Right lobe of liver (tissue), 6 donors: ENCODE measurements at regions not wholly inside any gene's neighbourhood (a gene's known extent, or its start where the extent isn't known, plus 50 kb on each side); places are given as distances from the start of the nearest gene placed in this dataset.

Source experiments
- ATAC-seq, 4 donors: fragments of 200-7000 bp; cut with Tn5 transposase; one replicate each; pipeline ENCODE4 v1.9.1; 2020; ENCODE audit warnings: mild to moderate bottlenecking in 4 of 4, moderate library complexity in 4 of 4
- DNase-seq, 3 donors: peaks; one replicate each; pipeline ENCODE4 v3.0.0-alpha.2; 2020
- H3K27ac ChIP-seq, 3 donors: fragments of 200-600 bp; one replicate each; pipeline ENCODE4 v1.8.0; 2022
- H3K27me3 ChIP-seq, 2 donors: fragments of 200-600 bp; one replicate each; pipeline ENCODE4 v1.8.0; 2022
- H3K36me3 ChIP-seq, 4 donors: fragments of 200-600 bp; sonication (generic) in 1 of 4; one replicate each; pipeline versions ENCODE4 v1.5.1 to v1.8.0; 2017 to 2022; ENCODE audit warnings: control low read depth in 1 of 4
- H3K4me1 ChIP-seq, 4 donors: fragments of 200-600 bp; sonication (generic) in 1 of 4; one replicate each; pipeline versions ENCODE4 v1.5.1 to v1.8.0; 2017 to 2022; ENCODE audit warnings: control low read depth in 1 of 4
- H3K4me3 ChIP-seq, 3 donors: fragments of 200-600 bp; one replicate each; pipeline ENCODE4 v1.8.0; 2022
- H3K9me3 ChIP-seq, 4 donors: fragments of 200-600 bp; sonication (generic) in 1 of 4; one replicate each; pipeline versions ENCODE4 v1.5.1 to v1.8.0; 2017 to 2022; ENCODE audit warnings: control low read depth in 1 of 4
- CTCF ChIP-seq, 4 donors: fragments of 200-600 bp in 3 of 4; fragments of 450-650 bp in 1 of 4; IDR thresholded peaks; one replicate each; pipeline versions ENCODE4 v1.5.1 to v1.8.0; 2016 to 2022; ENCODE audit warnings: antibody characterized with exemption in 4 of 4, mild to moderate bottlenecking in 2 of 4
- POLR2A ChIP-seq: fragments of 450-650 bp; IDR thresholded peaks from one replicate; pipeline ENCODE4 v1.6.1; 2017; ENCODE audit warnings: antibody characterized with exemption, mild to moderate bottlenecking
- WGBS: methylation state at CpG from one replicate; pipeline ENCODE4 v1.1.6; 2018; ENCODE audit warnings: low coverage, low lambda C conversion rate; ENCODE audit not compliant: insufficient coverage; ENCODE audit errors: missing lambda C conversion rate; 5-methylcytosine and 5-hydroxymethylcytosine counted together
- intact Hi-C, 2 donors: fragments of 100-400 bp; cut with DNase I; formaldehyde crosslinking; loops; one replicate each; pipeline versions ENCODE4 v1.11.2 to v1.14.1; 2022
- donor health status: DM: no; HTN: yes; CAD: no.
- donor health status: DM: no; HTN: no; CAD: no.
- donor health status: DM: no; HTN: no; CAD: no.
- donor health status: DM: no; HTN: yes; CAD: no.
- donor health status: DM: no; HTN: yes; CAD: no.

- TF ChIP-seq POLR2A (no peak), CTCF (IDR thresholded peaks at IDR 0.05) (no peak)
- no peak overlapping the region for H3K27ac ChIP-seq
- no peak overlapping the region for H3K4me3 ChIP-seq
- DNase-seq, result no peak
- H3K27me3 ChIP-seq, result peaks cover 0 to 3% of the 10 kb centered on the region in 2 donors
- WGBS, result 71% methylated on average over 8 of the region's 8 CpGs
- no peaks in the 10 kb centered on the region for H3K9me3 ChIP-seq
- ATAC-seq, result no peak
- no peaks in the 10 kb centered on the region for H3K4me1 ChIP-seq
- intact Hi-C loops, result no loop called here
- H3K36me3 ChIP-seq, result no peaks in the 10 kb centered on the region
Measured at GRCh38 chr10:42938351-42938750, 138.5 kb upstream of the RET start.

GRCh38 chr10:42939237-42939636 lies 137.6 kb upstream of the RET start:
- no peaks in the 10 kb centered on the region for H3K9me3 ChIP-seq
- 79% methylated on average over 8 of the region's 11 CpGs for WGBS
- intact Hi-C loops, result no loop called here
- ATAC-seq, result no peak
- H3K36me3 ChIP-seq, result no peaks in the 10 kb centered on the region
- no peak for DNase-seq
- no peaks in the 10 kb centered on the region for H3K27me3 ChIP-seq
- no peak overlapping the region for H3K4me3 ChIP-seq
- H3K27ac ChIP-seq, result no peak overlapping the region
- no peak for TF ChIP-seq CTCF (IDR thresholded peaks at IDR 0.05)
- no peak for TF ChIP-seq POLR2A
- H3K4me1 ChIP-seq, result no peaks in the 10 kb centered on the region

- Histone ChIP-seq H3K27me3 (no peaks in the 10 kb centered on the region), H3K4me1 (no peaks in the 10 kb centered on the region), H3K9me3 (no peaks in the 10 kb centered on the region), H3K4me3 (no peak overlapping the region), H3K36me3 (no peaks in the 10 kb centered on the region), H3K27ac (no peak overlapping the region)
- WGBS, result 68% methylated on average over 3 of the region's 15 CpGs
- no peak for ATAC-seq
- TF ChIP-seq POLR2A (no peak), CTCF (IDR thresholded peaks at IDR 0.05) (no peak)
- no peak for DNase-seq
- intact Hi-C loops, result no loop called here
Measured at GRCh38 chr10:42939685-42940366, 137.0 kb upstream of the RET start.

GRCh38 chr10:42940487-42941294 lies 136.2 kb upstream of the RET start:
- Histone ChIP-seq H3K27me3 (no peaks in the 10 kb centered on the region), H3K36me3 (no peaks in the 10 kb centered on the region), H3K9me3 (no peaks in the 10 kb centered on the region), H3K27ac (no peak overlapping the region), H3K4me1 (no peaks in the 10 kb centered on the region), H3K4me3 (no peak overlapping the region)
- TF ChIP-seq POLR2A, result no peak
- DNase-seq, result no peak
- 28% methylated on average over 3 of the region's 25 CpGs for WGBS
- ATAC-seq, result no peak
- intact Hi-C loops, result no loop called here

- TF ChIP-seq POLR2A (no peak), CTCF (IDR thresholded peaks at IDR 0.05) (no peak)
- no peaks in the 10 kb centered on the region for H3K4me1 ChIP-seq
- WGBS, result 19% methylated on average over 7 of the region's 14 CpGs
- no peak for ATAC-seq
- intact Hi-C loops, result no loop called here
- DNase-seq, result no peak
- H3K27ac ChIP-seq, result no peak overlapping the region
- H3K36me3 ChIP-seq, result no peaks in the 10 kb centered on the region
- no peaks in the 10 kb centered on the region for H3K9me3 ChIP-seq
- no peaks in the 10 kb centered on the region for H3K27me3 ChIP-seq
- no peak overlapping the region for H3K4me3 ChIP-seq
Measured at GRCh38 chr10:42941295-42941644, 135.6 kb upstream of the RET start.
